WTC11 (cell line): ENCODE measurements at regions not wholly inside any gene's neighbourhood (a gene's known extent, or its start where the extent isn't known, plus 50 kb on each side); places are given as distances from the start of the nearest gene placed in this dataset.

ENCODE experiments used
- ATAC-seq: fragments of 200-7000 bp; cut with Tn5 transposase; 2 replicates; pipeline ENCODE4 v1.10.0; 2021; ENCODE audit warnings: mild to moderate bottlenecking, moderate library complexity
- CTCF ChIA-PET: fragments of 300-600 bp; sonication (Branson Sonifier 250); formaldehyde crosslinking; loops from one replicate; lab custom pipeline; 2021; ENCODE audit warnings: antibody characterized with exemption; lab: Charles Lee
- POLR2A ChIA-PET: fragments of 350-600 bp; sonication (Branson Sonifier 250); formaldehyde crosslinking; loops from one replicate; lab custom pipeline; 2021; ENCODE audit warnings: antibody characterized with exemption; lab: Charles Lee
- DNase-seq: peaks from one replicate; pipeline ENCODE4 v3.0.0; 2021; ENCODE audit warnings: low spot score
- H3K27ac Mint-ChIP-seq: 2 replicates; pipeline ENCODE4 v1.8.0; 2021; ENCODE audit warnings: mixed read lengths
- H3K27me3 Mint-ChIP-seq: 2 replicates; pipeline ENCODE4 v1.8.0; 2021; ENCODE audit warnings: low read depth, mild to moderate bottlenecking, moderate library complexity, mixed read lengths
- H3K36me3 Mint-ChIP-seq: 2 replicates; pipeline ENCODE4 v1.8.0; 2021; ENCODE audit warnings: mixed read lengths
- H3K4me1 Mint-ChIP-seq: 2 replicates; pipeline ENCODE4 v1.8.0; 2022; ENCODE audit warnings: mixed read lengths
- H3K4me3 Mint-ChIP-seq: 2 replicates; pipeline ENCODE4 v1.8.0; 2021; ENCODE audit warnings: mild to moderate bottlenecking, moderate library complexity, mixed read lengths
- H3K9me3 Mint-ChIP-seq: 2 replicates; pipeline ENCODE4 v1.8.0; 2021; ENCODE audit warnings: mixed read lengths
- FOXJ3 ChIP-seq: sonication (generic); formaldehyde crosslinking; IDR thresholded peaks from 2 replicates; pipeline ENCODE4 v1.9.0; 2021; ENCODE audit warnings: missing genetic modification reagents, mild to moderate bottlenecking, borderline replicate concordance
- GABPB1 ChIP-seq: sonication (generic); formaldehyde crosslinking; IDR thresholded peaks from 2 replicates; pipeline ENCODE4 v1.8.1; 2023; ENCODE audit warnings: mild to moderate bottlenecking, missing genetic modification reagents
- NFE2L1 ChIP-seq: sonication (generic); formaldehyde crosslinking; IDR thresholded peaks from 2 replicates; pipeline ENCODE4 v1.8.1; 2023; ENCODE audit warnings: missing genetic modification reagents
- NR1H2 ChIP-seq: sonication (generic); formaldehyde crosslinking; IDR thresholded peaks from 2 replicates; pipeline ENCODE4 v1.9.0; 2021; ENCODE audit warnings: mild to moderate bottlenecking, moderate library complexity, missing genetic modification reagents
- SMAD3 ChIP-seq: sonication (generic); formaldehyde crosslinking; IDR thresholded peaks from 2 replicates; pipeline ENCODE4 v1.8.0; 2022; ENCODE audit warnings: missing genetic modification reagents, mild to moderate bottlenecking, borderline replicate concordance
- SP1 ChIP-seq: sonication (generic); formaldehyde crosslinking; conservative IDR thresholded peaks from 2 replicates; pipeline ENCODE4 v1.8.1; 2022; ENCODE audit warnings: missing genetic modification reagents
- TCF7 ChIP-seq: sonication (generic); formaldehyde crosslinking; IDR thresholded peaks from 2 replicates; pipeline ENCODE4 v1.8.0; 2022; ENCODE audit warnings: mild to moderate bottlenecking, low read depth, missing genetic modification reagents, moderate library complexity
- TEAD4 ChIP-seq: sonication (generic); formaldehyde crosslinking; IDR thresholded peaks from 2 replicates; pipeline ENCODE4 v1.8.0; 2022; ENCODE audit warnings: mild to moderate bottlenecking, missing genetic modification reagents
- ZNF671 ChIP-seq: fragments of 250-450 bp; sonication (Bioruptor Pico); IDR thresholded peaks from 2 replicates; pipeline ENCODE4 v1.8.0; 2021; ENCODE audit warnings: mild to moderate bottlenecking
- TF ChIP-seq, protein P1 (sequence below): sonication (generic); formaldehyde crosslinking; IDR thresholded peaks from 2 replicates; pipeline ENCODE4 v1.8.1; 2022; ENCODE audit warnings: low read depth, missing genetic modification reagents, borderline replicate concordance
- TF ChIP-seq, protein P2 (sequence below): sonication (generic); formaldehyde crosslinking; IDR thresholded peaks from 2 replicates; pipeline ENCODE4 v1.8.0; 2023; ENCODE audit warnings: missing genetic modification reagents, mild to moderate bottlenecking, borderline replicate concordance
- TF ChIP-seq, protein P3 (sequence below): fragments of 250-450 bp; sonication (Bioruptor Pico); conservative IDR thresholded peaks from 2 replicates; pipeline ENCODE4 v1.9.0; 2021; ENCODE audit warnings: mild to moderate bottlenecking
- TF ChIP-seq, protein P4 (sequence below): sonication (generic); formaldehyde crosslinking; IDR thresholded peaks from 2 replicates; pipeline ENCODE4 v1.8.0; 2022; ENCODE audit warnings: missing genetic modification reagents
- TF ChIP-seq, protein P5 (sequence below): sonication (generic); formaldehyde crosslinking; IDR thresholded peaks from 2 replicates; pipeline ENCODE4 v1.8.1; 2023; ENCODE audit warnings: mild to moderate bottlenecking, moderate library complexity, missing genetic modification reagents

DNA sequence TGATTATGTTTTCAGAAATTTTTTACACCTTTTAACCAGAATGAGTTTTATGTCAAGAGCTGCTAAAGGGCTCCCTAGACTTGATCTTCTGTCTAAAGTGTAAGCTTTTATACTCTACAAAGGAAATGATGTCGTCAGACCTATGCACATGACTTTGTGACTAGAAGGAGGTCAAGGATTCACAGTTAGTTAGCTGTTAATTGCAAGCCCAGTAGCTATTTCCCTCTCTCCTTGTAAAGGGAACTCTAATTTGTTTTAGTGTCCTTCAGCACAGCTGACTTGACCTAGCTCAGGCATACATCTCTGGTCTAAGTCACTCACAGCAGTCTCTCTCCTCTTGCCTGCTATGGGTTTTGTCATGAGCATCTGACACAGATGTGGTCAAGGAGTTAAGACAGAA lies 173.5 kb upstream of the NREP start:
- ChIA-PET CTCF (interaction anchor here (0.9 kb wide), 1 partner anchor 398 kb away, joined by 3 read pairs; no protein-coding TSS in a partner anchor), POLR2A (no interaction called here)
- no peaks in the 10 kb centered on the region for H3K36me3 Mint-ChIP-seq
- H3K27ac Mint-ChIP-seq = no peak overlapping the region
- H3K9me3 Mint-ChIP-seq = no peaks in the 10 kb centered on the region
- DNase-seq (no peak), ATAC-seq (no peak)
- no peak overlapping the region for H3K4me3 Mint-ChIP-seq
- peaks cover 5% of the 10 kb centered on the region for H3K4me1 Mint-ChIP-seq
- H3K27me3 Mint-ChIP-seq = no peaks in the 10 kb centered on the region
- TF ChIP-seq NR1H2 (CRISPR knock-in tag) (no peak), TCF7 (CRISPR knock-in tag) (no peak), TEAD4 (CRISPR knock-in tag) (no peak), FOXJ3 (CRISPR knock-in tag) (no peak), NFE2L1 (no peak), GABPB1 (CRISPR knock-in tag) (no peak), SP1 (CRISPR knock-in tag) (no peak), SMAD3 (CRISPR knock-in tag) (no peak), ZNF671 (CRISPR knock-in tag) (no peak)
- TF ChIP-seq, protein P1, sequence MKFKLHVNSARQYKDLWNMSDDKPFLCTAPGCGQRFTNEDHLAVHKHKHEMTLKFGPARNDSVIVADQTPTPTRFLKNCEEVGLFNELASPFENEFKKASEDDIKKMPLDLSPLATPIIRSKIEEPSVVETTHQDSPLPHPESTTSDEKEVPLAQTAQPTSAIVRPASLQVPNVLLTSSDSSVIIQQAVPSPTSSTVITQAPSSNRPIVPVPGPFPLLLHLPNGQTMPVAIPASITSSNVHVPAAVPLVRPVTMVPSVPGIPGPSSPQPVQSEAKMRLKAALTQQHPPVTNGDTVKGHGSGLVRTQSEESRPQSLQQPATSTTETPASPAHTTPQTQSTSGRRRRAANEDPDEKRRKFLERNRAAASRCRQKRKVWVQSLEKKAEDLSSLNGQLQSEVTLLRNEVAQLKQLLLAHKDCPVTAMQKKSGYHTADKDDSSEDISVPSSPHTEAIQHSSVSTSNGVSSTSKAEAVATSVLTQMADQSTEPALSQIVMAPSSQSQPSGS (CRISPR knock-in tag) = no peak
- TF ChIP-seq, protein P2, sequence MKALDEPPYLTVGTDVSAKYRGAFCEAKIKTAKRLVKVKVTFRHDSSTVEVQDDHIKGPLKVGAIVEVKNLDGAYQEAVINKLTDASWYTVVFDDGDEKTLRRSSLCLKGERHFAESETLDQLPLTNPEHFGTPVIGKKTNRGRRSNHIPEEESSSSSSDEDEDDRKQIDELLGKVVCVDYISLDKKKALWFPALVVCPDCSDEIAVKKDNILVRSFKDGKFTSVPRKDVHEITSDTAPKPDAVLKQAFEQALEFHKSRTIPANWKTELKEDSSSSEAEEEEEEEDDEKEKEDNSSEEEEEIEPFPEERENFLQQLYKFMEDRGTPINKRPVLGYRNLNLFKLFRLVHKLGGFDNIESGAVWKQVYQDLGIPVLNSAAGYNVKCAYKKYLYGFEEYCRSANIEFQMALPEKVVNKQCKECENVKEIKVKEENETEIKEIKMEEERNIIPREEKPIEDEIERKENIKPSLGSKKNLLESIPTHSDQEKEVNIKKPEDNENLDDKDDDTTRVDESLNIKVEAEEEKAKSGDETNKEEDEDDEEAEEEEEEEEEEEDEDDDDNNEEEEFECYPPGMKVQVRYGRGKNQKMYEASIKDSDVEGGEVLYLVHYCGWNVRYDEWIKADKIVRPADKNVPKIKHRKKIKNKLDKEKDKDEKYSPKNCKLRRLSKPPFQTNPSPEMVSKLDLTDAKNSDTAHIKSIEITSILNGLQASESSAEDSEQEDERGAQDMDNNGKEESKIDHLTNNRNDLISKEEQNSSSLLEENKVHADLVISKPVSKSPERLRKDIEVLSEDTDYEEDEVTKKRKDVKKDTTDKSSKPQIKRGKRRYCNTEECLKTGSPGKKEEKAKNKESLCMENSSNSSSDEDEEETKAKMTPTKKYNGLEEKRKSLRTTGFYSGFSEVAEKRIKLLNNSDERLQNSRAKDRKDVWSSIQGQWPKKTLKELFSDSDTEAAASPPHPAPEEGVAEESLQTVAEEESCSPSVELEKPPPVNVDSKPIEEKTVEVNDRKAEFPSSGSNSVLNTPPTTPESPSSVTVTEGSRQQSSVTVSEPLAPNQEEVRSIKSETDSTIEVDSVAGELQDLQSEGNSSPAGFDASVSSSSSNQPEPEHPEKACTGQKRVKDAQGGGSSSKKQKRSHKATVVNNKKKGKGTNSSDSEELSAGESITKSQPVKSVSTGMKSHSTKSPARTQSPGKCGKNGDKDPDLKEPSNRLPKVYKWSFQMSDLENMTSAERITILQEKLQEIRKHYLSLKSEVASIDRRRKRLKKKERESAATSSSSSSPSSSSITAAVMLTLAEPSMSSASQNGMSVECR = no peak
- TF ChIP-seq, protein P3, sequence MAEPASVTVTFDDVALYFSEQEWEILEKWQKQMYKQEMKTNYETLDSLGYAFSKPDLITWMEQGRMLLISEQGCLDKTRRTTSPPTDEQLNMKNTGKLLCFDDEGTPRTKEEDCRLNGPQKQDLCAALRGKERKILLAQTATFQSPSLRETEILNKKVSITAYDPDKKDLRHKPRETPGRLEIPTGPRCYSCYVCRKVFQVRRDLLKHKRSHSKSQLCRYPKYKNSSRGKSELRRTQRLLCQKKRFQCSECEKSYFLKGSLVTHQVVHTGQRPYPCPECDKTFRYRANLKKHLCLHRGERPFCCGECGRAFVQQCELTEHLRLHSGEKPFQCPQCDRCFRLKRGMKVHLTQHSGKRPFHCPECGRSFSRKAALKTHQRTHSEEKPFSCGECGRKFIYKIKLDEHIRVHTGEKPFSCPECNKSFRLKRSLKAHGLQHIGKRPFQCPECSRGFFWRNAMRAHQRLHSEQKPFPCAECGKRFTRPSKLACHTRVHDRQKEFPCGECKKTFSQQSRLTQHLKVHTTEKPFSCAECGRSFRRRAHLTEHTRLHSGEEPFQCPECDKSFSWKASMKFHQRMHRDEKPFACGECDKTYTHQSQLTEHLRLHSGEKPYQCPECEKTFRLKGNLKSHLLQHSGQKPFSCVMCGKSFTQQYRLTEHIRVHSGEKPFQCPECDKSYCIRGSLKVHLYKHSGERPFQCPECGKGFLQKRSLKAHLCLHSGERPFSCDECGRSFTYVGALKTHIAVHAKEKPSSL (CRISPR knock-in tag) = no peak
- TF ChIP-seq, protein P4, sequence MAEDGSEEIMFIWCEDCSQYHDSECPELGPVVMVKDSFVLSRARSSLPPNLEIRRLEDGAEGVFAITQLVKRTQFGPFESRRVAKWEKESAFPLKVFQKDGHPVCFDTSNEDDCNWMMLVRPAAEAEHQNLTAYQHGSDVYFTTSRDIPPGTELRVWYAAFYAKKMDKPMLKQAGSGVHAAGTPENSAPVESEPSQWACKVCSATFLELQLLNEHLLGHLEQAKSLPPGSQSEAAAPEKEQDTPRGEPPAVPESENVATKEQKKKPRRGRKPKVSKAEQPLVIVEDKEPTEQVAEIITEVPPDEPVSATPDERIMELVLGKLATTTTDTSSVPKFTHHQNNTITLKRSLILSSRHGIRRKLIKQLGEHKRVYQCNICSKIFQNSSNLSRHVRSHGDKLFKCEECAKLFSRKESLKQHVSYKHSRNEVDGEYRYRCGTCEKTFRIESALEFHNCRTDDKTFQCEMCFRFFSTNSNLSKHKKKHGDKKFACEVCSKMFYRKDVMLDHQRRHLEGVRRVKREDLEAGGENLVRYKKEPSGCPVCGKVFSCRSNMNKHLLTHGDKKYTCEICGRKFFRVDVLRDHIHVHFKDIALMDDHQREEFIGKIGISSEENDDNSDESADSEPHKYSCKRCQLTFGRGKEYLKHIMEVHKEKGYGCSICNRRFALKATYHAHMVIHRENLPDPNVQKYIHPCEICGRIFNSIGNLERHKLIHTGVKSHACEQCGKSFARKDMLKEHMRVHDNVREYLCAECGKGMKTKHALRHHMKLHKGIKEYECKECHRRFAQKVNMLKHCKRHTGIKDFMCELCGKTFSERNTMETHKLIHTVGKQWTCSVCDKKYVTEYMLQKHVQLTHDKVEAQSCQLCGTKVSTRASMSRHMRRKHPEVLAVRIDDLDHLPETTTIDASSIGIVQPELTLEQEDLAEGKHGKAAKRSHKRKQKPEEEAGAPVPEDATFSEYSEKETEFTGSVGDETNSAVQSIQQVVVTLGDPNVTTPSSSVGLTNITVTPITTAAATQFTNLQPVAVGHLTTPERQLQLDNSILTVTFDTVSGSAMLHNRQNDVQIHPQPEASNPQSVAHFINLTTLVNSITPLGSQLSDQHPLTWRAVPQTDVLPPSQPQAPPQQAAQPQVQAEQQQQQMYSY = no peak
- TF ChIP-seq, protein P5, sequence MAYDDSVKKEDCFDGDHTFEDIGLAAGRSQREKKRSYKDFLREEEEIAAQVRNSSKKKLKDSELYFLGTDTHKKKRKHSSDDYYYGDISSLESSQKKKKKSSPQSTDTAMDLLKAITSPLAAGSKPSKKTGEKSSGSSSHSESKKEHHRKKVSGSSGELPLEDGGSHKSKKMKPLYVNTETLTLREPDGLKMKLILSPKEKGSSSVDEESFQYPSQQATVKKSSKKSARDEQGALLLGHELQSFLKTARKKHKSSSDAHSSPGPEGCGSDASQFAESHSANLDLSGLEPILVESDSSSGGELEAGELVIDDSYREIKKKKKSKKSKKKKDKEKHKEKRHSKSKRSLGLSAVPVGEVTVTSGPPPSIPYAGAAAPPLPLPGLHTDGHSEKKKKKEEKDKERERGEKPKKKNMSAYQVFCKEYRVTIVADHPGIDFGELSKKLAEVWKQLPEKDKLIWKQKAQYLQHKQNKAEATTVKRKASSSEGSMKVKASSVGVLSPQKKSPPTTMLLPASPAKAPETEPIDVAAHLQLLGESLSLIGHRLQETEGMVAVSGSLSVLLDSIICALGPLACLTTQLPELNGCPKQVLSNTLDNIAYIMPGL = no peak
- TF ChIP-seq, all 79 proteins: peak for 0
